ENCODE measurements at regions not wholly inside any gene's neighbourhood (a gene's known extent, or its start where the extent isn't known, plus 50 kb on each side); places are given as distances from the start of the nearest gene placed in this dataset.

- Histone ChIP-seq H3K9me3 (no peaks in the 10 kb centered on the region), H3K4me3 (no peak overlapping the region), H3K27me3 (no peaks in the 10 kb centered on the region), H3K4me1 (no peaks in the 10 kb centered on the region), H3K27ac (no peak overlapping the region), H3K36me3 (no peaks in the 10 kb centered on the region)
- WGBS, 2 donors (ENCODE audit: low coverage in 1 of 2): 90 to 98% methylated on average over 8 of the region's 8 CpGs
- in situ Hi-C loops (cut with MboI; ENCODE audit: low pct_ligation_motif_present in 1 of 4, low pct_unique_long_range_greater_than_20kb in 1 of 4, low sequenced_read_pairs in 3 of 4): no loop called here
- intact Hi-C loops (cut with DNase I; ENCODE audit: low total_unique reads): no loop called here
- no peak for TF ChIP-seq POLR2A (IDR thresholded peaks at IDR 0.05)
- no peak for TF ChIP-seq POLR2AphosphoS5 (IDR thresholded peaks at IDR 0.05)
- TF ChIP-seq EP300 (IDR thresholded peaks at IDR 0.05; ENCODE audit: low read depth): no peak
- TF ChIP-seq CTCF (IDR thresholded peaks at IDR 0.05): no peak
- no peak for DNase-seq
These were observed 264.9 kb downstream of the RHOU start for GRCh38 chr1:229000187-229000586.

- WGBS, 2 donors (ENCODE audit: low coverage in 1 of 2): 17 to 18% methylated on average over 1 of the region's 1 CpG
- Histone ChIP-seq H3K4me1 (no peaks in the 10 kb centered on the region), H3K27ac (no peak overlapping the region), H3K9me3 (no peaks in the 10 kb centered on the region), H3K36me3 (no peaks in the 10 kb centered on the region), H3K4me3 (no peak overlapping the region), H3K27me3 (no peaks in the 10 kb centered on the region)
- no peak for DNase-seq
- TF ChIP-seq POLR2AphosphoS5 (IDR thresholded peaks at IDR 0.05): peak in 1 of 3 donors; percentile 8
- TF ChIP-seq CTCF (IDR thresholded peaks at IDR 0.05): no peak
- intact Hi-C loops (cut with DNase I; ENCODE audit: low total_unique reads): no loop called here
- in situ Hi-C loops (cut with MboI; ENCODE audit: low pct_ligation_motif_present in 1 of 4, low pct_unique_long_range_greater_than_20kb in 1 of 4, low sequenced_read_pairs in 3 of 4): no loop called here
These were observed 266.3 kb downstream of the RHOU start for GRCh38 chr1:229001467-229002011.

GRCh38 chr1:229002037-229002436 is 266.8 kb downstream of the RHOU start:
- Histone ChIP-seq H3K27me3 (no peaks in the 10 kb centered on the region), H3K4me3 (no peak overlapping the region), H3K36me3 (no peaks in the 10 kb centered on the region), H3K4me1 (no peaks in the 10 kb centered on the region), H3K27ac (no peak overlapping the region), H3K9me3 (no peaks in the 10 kb centered on the region)
- 81 to 97% methylated on average over 3 of the region's 3 CpGs for WGBS, 2 donors (ENCODE audit: low coverage in 1 of 2)
- TF ChIP-seq POLR2AphosphoS5 (IDR thresholded peaks at IDR 0.05): no peak
- TF ChIP-seq CTCF (IDR thresholded peaks at IDR 0.05): no peak
- TF ChIP-seq POLR2A (IDR thresholded peaks at IDR 0.05): no peak
- TF ChIP-seq EP300 (IDR thresholded peaks at IDR 0.05; ENCODE audit: low read depth): no peak
- DNase-seq: no peak
- intact Hi-C loops (cut with DNase I; ENCODE audit: low total_unique reads): no loop called here
- in situ Hi-C loops (cut with MboI; ENCODE audit: low pct_ligation_motif_present in 1 of 4, low pct_unique_long_range_greater_than_20kb in 1 of 4, low sequenced_read_pairs in 3 of 4): no loop called here

GRCh38 chr1:229002451-229002960 is 267.2 kb downstream of the RHOU start:
- no peak for DNase-seq
- 97 to 100% methylated on average over 2 to 4 of the region's 4 CpGs for WGBS, 2 donors (ENCODE audit: low coverage in 1 of 2)
- H3K9me3 ChIP-seq: no peaks in the 10 kb centered on the region
- TF ChIP-seq CTCF (IDR thresholded peaks at IDR 0.05): no peak
- TF ChIP-seq POLR2A (IDR thresholded peaks at IDR 0.05): no peak
- TF ChIP-seq EP300 (IDR thresholded peaks at IDR 0.05; ENCODE audit: low read depth): no peak
- TF ChIP-seq POLR2AphosphoS5 (IDR thresholded peaks at IDR 0.05): no peak
- H3K27me3 ChIP-seq: no peaks in the 10 kb centered on the region
- in situ Hi-C loops (cut with MboI; ENCODE audit: low pct_ligation_motif_present in 1 of 4, low pct_unique_long_range_greater_than_20kb in 1 of 4, low sequenced_read_pairs in 3 of 4) (no loop called here), intact Hi-C loops (cut with DNase I; ENCODE audit: low total_unique reads) (no loop called here)
- H3K4me1 ChIP-seq: no peaks in the 10 kb centered on the region
- no peak overlapping the region for H3K27ac ChIP-seq
- H3K36me3 ChIP-seq: no peaks in the 10 kb centered on the region
- H3K4me3 ChIP-seq: no peak overlapping the region
